Thyroid gland (tissue), 4 donors: ENCODE measurements at regions not wholly inside any gene's neighbourhood (a gene's known extent, or its start where the extent isn't known, plus 50 kb on each side); places are given as distances from the start of the nearest gene placed in this dataset.

Experiments used
- POLR2A ChIP-seq, 2 donors: fragments of 450-650 bp; IDR thresholded peaks; one replicate each; pipeline ENCODE4 v1.6.1; 2017; ENCODE audit warnings: antibody characterized with exemption in 2 of 2, mild to moderate bottlenecking in 2 of 2, moderate library complexity in 1 of 2
- TF ChIP-seq, protein P1 (sequence below), 6 experiments: fragments of 200-600 bp in 3 of 6; fragments of 450-650 bp in 3 of 6; sonication (generic) in 3 of 6; IDR thresholded peaks; one replicate each; pipeline ENCODE4 v1.5.1; 2016 to 2019; ENCODE audit warnings: antibody characterized with exemption in 6 of 6, mild to moderate bottlenecking in 2 of 6, inconsistent platforms in 1 of 6, moderate library complexity in 1 of 6

DNA sequence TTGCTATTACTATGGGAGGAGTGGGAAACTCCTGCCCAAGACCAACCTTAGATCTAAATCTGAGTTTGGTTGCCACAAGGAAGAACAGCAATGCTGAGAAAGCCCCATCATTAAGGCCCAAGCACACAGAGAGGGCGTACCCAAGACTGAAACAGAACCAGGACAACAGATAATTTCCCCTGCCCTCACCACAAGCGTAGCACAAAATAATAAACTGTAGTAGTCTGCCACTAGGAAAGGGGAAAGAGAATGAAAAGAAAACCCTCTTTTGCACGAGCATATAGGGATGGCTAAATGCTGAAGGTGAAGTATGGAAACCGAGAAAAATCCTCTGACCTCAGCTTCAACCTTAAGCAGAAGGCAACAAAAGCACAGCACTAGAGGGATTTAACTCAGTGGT lies 76.5 kb upstream of the DHRS4 start:
- TF ChIP-seq, protein P1, sequence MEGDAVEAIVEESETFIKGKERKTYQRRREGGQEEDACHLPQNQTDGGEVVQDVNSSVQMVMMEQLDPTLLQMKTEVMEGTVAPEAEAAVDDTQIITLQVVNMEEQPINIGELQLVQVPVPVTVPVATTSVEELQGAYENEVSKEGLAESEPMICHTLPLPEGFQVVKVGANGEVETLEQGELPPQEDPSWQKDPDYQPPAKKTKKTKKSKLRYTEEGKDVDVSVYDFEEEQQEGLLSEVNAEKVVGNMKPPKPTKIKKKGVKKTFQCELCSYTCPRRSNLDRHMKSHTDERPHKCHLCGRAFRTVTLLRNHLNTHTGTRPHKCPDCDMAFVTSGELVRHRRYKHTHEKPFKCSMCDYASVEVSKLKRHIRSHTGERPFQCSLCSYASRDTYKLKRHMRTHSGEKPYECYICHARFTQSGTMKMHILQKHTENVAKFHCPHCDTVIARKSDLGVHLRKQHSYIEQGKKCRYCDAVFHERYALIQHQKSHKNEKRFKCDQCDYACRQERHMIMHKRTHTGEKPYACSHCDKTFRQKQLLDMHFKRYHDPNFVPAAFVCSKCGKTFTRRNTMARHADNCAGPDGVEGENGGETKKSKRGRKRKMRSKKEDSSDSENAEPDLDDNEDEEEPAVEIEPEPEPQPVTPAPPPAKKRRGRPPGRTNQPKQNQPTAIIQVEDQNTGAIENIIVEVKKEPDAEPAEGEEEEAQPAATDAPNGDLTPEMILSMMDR (IDR thresholded peaks at IDR 0.05): no peak
- no peak for TF ChIP-seq POLR2A (IDR thresholded peaks at IDR 0.05)
